ENCODE measurements at regions not wholly inside any gene's neighbourhood (a gene's known extent, or its start where the extent isn't known, plus 50 kb on each side); places are given as distances from the start of the nearest gene placed in this dataset.
A peak's percentile ranks its signal among the peaks of the same experiment; 100 is the strongest.

- DNase-seq: no peak
These were observed 183.8 kb upstream of the GSC start for GRCh38 chr14:94953541-94954260.

- DNase-seq: no peak
These were observed 182.2 kb upstream of the GSC start for GRCh38 chr14:94952097-94952496.

DNA sequence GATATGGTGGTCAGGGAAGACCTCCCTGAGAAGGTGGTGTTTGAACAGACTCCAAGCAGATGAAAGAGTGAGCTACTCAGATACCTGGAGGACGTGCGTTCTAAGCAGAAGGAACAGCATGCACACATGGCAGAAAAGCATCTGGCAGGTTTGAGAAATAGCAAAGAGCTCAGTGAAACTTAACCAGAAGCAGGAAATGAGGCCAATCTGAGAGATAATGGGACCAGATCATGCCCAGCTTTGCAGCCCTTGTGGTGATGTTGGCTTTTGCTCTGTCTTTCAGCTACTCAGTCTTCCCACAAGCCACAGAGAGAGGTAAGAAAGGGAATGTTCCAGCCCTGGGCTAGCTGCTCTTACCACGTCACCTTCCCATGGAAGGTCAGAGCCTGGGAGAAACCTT, 176.3 kb upstream of the GSC start:
- DNase-seq: no peak

- peak; percentile 19 for DNase-seq
These were observed 175.7 kb upstream of the GSC start for GRCh38 chr14:94945615-94946014.

DNA sequence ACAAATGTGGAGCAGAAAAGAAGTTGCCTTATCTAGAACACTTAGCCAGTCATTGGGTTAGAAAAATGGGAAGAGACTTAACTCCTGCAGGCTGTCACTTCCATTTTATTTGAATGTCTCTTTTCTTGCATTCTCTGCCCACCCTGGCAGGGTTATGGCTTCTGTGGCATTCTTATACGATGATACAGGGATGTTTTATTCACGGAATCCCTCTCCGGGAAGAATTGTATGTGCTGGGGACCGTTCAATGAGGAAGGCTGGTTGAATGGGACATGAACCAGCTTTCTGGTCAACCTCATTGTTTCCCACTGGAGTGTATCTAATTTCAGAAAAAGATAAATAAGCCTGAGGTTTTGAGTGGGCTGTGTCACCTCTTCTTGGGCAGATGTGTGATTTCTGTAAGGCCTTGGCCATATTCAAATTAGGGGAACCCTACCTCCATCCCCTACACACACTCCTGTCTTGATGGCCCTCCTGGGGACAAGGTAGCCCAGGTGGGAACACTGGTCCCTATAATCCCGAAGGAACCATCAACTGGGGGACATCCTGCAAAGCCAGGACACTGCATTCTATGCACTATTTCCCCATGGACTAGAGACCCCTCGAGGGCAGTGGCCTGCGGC, 174.8 kb upstream of the GSC start:
- DNase-seq: no peak

DNA sequence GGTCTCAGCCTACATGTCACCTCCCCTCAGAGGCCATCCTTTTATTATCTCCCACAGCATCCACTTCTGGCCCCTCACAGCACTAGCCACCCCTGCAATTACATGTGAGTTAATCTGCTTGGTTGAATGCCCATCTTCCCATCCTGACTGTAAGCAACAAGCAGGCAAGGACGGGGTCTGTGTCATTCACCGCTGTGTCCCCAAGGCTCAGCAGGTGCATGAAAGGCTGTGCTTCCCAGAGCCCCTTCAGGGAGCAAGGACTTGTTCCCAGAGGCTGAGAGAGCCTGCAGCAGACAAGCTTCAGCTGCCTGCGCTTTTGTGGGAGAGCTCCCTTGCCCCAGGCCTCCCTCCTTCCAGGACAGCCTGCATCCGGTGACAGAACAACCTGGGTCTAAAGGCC, 172.7 kb upstream of the GSC start:
- no peak for DNase-seq

GRCh38 chr14:94941311-94941710, 171.4 kb upstream of the GSC start:
- no peak for DNase-seq

GRCh38 chr14:94940263-94940993, 170.5 kb upstream of the GSC start:
- no peak for DNase-seq

GRCh38 chr14:94938016-94938415, 168.1 kb upstream of the GSC start:
- DNase-seq: no peak

GRCh38 chr14:94936901-94937685, 167.2 kb upstream of the GSC start:
- no peak for DNase-seq

DNA sequence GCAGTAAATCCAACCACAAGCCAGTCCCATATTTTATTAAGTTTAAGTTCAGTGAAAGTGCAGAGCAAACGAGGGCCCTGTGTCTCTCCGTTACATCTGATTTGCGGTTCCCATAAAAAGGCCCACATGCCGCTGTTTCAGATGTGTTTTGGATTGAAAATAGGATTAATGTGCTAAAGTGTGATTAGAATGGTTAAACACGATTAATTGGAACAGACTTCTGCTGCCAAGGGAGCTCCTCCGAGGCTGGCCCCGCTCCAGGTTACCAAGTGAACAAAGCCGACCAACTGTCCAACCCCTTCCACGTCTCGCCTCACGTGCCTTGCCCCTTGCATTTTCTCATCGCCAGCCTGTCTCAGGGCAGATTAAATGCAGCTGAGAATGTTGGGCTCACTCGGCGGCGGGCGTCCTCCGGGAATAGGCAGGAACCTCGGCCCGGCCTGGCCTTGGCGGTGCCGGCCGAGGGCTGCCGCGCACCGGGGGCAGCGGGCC, 166.5 kb upstream of the GSC start:
- DNase-seq: no peak

DNA sequence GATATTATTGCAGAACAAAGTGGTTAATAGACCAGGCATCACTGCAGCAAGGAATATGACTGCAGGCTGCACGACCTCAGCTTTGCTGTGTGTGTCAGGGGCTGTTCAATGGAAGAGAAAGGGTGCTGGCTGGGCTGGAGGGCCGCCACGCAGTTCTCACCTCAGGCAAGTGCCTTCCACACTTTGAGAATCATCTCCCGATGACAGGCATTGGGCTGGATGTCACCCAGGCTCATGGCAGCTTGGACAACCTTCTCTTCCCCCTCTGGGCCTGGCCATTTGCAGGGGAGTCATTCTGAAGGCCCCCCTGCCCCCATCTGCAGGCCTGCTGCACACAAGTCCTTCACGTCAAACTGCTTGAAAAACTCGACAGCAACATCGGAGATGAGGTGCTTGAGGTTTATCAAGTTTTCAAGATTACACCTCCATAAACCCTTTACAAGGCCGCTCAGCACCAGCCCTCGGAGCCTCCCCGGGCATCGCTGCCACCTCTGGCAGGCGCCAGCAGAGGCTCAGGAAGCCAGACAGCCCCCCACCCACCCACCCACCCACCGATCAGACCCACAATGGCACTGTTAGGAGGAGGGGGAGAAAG, 165.9 kb upstream of the GSC start:
- no peak for DNase-seq

GRCh38 chr14:94934276-94934810, 164.4 kb upstream of the GSC start:
- DNase-seq: no peak

DNA sequence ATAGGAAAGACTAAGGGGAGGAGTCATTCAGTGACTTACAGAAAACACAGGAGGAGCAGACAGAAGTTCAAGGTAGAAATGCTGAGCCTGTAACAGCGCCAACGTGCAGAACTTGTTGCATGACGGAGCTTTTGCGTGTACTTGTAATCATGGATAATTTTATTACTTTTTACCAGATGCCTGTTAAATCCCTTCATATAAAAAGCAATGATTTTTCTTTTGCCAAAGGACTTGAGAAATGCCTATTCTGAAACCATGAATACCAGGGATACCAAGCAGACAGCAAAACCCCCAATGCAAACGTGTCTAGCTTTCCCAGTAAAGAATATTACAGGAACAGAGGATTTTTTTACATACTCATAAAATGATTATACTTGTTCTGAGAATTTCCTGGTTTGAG, 163.6 kb upstream of the GSC start:
- no peak for DNase-seq

DNA sequence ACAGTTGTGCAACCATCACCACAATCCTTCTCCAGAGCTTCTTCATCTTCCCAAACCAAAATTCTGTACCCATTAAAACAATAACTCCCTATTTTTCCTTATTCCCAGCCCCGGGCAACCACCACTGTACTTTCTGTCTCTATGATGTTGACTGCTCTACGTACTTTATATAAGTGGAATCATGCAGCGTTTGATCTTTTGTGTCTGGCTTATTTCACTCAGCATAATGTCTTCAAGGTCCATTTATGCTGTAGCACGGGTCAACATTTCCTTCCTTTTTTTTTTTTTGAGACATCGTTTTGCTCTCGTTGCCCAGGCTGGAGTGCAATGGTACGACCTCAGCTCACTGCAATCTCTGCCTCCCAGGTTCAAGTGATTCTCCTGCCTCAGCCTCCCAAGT, 162.7 kb upstream of the GSC start:
- no peak for DNase-seq

DNA sequence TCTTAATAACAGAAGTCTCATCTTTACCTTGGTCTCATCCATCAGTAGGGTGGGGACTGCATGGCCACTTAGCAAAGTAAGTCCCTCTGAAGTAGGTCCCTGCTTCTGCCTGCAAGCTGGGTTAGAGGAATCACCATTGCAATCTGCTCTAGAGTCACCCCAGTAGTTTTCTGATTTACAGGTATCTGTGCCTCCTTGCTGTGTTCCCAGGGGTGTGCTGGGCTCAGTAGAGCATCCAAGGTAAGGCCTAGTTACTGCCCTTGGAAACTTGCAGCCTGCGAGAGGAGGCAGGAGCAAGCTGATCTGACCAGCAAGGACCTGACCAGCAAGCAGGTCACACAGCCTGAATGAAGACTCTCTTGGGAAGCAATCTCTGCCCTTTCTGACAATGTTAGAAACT, 160.8 kb upstream of the GSC start:
- no peak for DNase-seq

DNA sequence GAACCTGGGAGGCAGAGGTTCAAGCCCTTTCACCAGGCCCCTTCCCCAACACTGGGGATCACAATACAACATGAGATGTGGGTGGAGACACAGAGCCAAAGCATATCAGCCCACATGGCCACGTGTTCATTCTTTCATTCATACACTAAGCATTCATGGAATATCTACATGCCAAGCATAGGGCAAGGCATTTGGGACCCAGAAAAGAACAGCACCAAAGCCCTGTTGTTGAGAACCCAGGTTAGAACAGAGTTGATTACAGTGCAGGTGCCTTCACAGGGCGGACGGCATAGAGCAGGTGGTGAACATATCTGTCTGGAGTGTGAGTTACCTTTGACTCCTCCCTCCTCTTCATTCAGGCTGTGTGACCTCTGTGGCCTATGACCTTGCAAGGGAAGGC, 159.4 kb upstream of the GSC start:
- DNase-seq: no peak

DNA sequence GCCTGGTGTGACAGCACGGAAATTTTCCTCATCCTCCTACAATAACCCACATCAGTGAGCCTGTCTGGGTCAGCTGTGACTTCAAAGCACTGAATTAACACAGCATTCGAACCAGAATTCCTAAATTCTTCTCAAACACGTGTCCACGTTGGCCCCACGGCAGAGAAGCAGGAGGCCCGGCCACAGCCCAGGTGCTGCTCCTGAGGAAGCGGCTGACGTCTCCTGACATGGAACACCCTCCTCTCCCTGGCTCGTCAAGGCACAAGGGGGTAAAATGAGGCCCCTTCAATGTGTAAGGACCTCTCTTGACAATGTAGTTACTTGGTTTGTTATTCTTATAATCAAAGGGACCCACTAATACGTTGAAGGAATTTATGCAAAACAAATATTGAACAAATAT, 156.3 kb upstream of the GSC start:
- DNase-seq: no peak

DNA sequence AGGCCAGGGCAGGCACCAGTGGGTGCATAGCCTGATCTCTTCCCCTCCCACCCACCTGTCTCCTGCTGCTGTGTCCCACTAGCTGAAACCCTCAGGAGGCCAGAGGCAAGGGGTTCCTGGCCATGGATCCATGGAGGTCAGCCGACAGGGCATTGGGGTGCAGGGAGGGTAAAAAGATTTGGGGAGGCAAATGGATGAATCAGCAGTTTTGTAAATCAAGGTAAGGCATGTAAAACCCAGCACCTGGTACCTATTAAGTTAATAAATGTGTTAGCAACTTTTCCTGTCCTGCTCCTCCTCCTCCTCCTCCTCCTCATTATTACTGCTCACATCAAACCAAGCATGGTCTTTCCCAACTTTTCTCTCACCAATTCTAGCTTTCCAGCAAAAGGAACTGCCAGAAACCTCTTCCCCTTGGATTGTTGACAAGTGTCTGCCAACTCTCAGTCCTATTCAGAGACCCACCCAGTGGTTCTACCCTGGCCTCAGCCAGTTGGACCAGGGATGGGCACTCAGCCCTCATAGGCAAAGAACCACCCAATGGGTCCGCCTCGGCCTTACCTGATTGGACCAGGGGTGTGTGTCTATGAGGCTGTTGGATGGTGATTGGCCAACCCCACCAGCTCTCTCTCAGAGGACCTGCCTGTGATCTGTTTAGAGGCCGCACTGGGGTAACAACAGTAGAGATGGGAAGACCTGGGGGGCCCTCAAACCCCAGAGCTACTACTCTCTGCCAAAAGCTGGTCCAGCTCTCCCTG, 155.7 kb upstream of the GSC start:
- no peak for DNase-seq

DNA sequence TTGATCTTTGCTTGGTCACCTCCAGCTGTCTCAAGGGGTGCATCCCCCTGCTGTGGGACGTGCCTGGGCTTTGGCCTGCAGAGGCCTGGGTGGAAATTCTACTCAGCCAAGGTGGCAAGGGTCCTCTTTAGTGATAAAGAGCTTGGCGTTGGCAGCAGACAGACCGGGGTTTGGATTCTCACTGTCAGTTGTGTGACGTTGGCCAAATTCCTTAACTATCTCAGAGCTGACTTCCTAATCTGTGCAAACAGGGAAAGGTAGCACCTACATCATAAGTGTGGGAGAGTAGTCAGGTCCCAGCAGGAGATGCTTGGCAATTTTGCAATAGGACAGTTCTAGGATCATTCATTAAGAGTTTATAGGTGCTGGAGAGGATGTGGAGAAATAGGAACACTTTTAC, 154.3 kb upstream of the GSC start:
- no peak for DNase-seq

DNA sequence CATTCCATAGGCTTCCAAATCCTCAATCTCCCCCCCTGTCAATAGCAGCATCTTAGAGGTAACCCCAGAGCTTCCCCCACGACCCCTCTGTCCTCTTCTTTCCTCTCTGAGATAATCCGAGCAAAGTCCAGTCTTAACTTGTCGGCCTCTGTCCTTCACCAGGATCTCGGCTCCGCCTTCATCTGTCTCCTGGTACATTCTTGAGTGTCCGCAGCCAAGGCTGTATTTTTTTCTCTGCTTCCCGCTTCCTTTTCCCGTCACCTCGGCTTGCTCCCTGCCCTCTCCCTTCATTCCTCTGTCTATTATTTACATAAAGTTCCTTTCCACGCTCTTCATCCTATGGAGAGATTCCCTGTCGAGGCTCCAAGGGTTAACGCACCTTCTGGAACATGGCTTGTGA, 153.9 kb upstream of the GSC start:
- no peak for DNase-seq
